Activated CD8-positive, alpha-beta T cell treated with anti-CD3 and anti-CD28 coated beads, Interleukin-2, amount 10 ng/mL, durations not matched to agents 7 days and 5 days (primary cell): ENCODE measurements at regions not wholly inside any gene's neighbourhood (a gene's known extent, or its start where the extent isn't known, plus 50 kb on each side); places are given as distances from the start of the nearest gene placed in this dataset.
"Not testable (repeated sequence)": the region's sequence is repeated elsewhere in the genome, so short reads cannot be mapped to it uniquely, and the experiment has no call there.

ENCODE experiments used
- ATAC-seq: fragments of 150-1000 bp; cut with Tn5 transposase; one replicate; pipeline ENCODE4 v1.10.0; 2021; ENCODE audit warnings: moderate library complexity
- CTCF ChIA-PET: fragments of 350-600 bp; sonication (Branson Sonifier 250); formaldehyde crosslinking; loops from one replicate; lab custom pipeline; 2021; ENCODE audit warnings: antibody characterized with exemption; lab: Charles Lee
- POLR2A ChIA-PET: fragments of 350-600 bp; sonication (Branson Sonifier 250); formaldehyde crosslinking; loops from one replicate; lab custom pipeline; 2021; ENCODE audit warnings: antibody characterized with exemption; lab: Charles Lee
- DNase-seq: peaks from one replicate; pipeline ENCODE4 v3.0.0-alpha.2; 2020
- H3K27ac Mint-ChIP-seq: one replicate; pipeline ENCODE4 v1.8.0; 2021; ENCODE audit warnings: mild to moderate bottlenecking, mixed read lengths
- H3K27me3 Mint-ChIP-seq: one replicate; pipeline ENCODE4 v1.8.0; 2021; ENCODE audit warnings: low read depth, mixed read lengths
- H3K36me3 Mint-ChIP-seq: one replicate; pipeline ENCODE4 v1.8.0; 2021; ENCODE audit warnings: low read depth, mixed read lengths
- H3K4me1 Mint-ChIP-seq: one replicate; pipeline ENCODE4 v1.8.0; 2021; ENCODE audit warnings: low read depth, mixed read lengths
- H3K4me3 Mint-ChIP-seq: one replicate; pipeline ENCODE4 v1.8.0; 2021; ENCODE audit warnings: mild to moderate bottlenecking, mixed read lengths
- H3K9me3 Mint-ChIP-seq: one replicate; pipeline ENCODE4 v1.8.0; 2022; ENCODE audit warnings: mixed read lengths; ENCODE audit not compliant: insufficient read depth

- POLR2A ChIA-PET: no interaction called here
- H3K4me1 Mint-ChIP-seq: no peaks in the 10 kb centered on the region
- H3K36me3 Mint-ChIP-seq: no peaks in the 10 kb centered on the region
- H3K9me3 Mint-ChIP-seq: no peaks in the 10 kb centered on the region
- CTCF ChIA-PET: interaction anchor here (1.0 kb wide), 1 partner anchor 211 kb away, joined by 3 read pairs; no protein-coding TSS in a partner anchor
- no peaks in the 10 kb centered on the region for H3K27me3 Mint-ChIP-seq
- H3K27ac Mint-ChIP-seq: no peak overlapping the region
- H3K4me3 Mint-ChIP-seq: no peak overlapping the region
- no peak for DNase-seq
- no peak for ATAC-seq
Measured at GRCh38 chr4:57373991-57374390, 263.8 kb upstream of the IGFBP7 start.

- POLR2A ChIA-PET: no interaction called here
- no peaks in the 10 kb centered on the region for H3K9me3 Mint-ChIP-seq
- ATAC-seq (no peak), DNase-seq (no peak)
- H3K27ac Mint-ChIP-seq: no peak overlapping the region
- CTCF ChIA-PET: no interaction called here
- H3K4me3 Mint-ChIP-seq: no peak overlapping the region
- H3K4me1 Mint-ChIP-seq: no peaks in the 10 kb centered on the region
- no peaks in the 10 kb centered on the region for H3K27me3 Mint-ChIP-seq
- no peaks in the 10 kb centered on the region for H3K36me3 Mint-ChIP-seq
Measured at GRCh38 chr4:57371671-57372070, 261.5 kb upstream of the IGFBP7 start.

- Mint-ChIP-seq H3K4me1 (no peaks in the 10 kb centered on the region), H3K36me3 (no peaks in the 10 kb centered on the region), H3K4me3 (no peak overlapping the region), H3K27me3 (no peaks in the 10 kb centered on the region), H3K9me3 (no peaks in the 10 kb centered on the region), H3K27ac (no peak overlapping the region)
- ChIA-PET POLR2A (no interaction called here), CTCF (no interaction called here)
- ATAC-seq (no peak), DNase-seq (no peak)
Measured at GRCh38 chr4:57370691-57371090, 260.5 kb upstream of the IGFBP7 start.

GRCh38 chr4:57369446-57369845, 259.3 kb upstream of the IGFBP7 start:
- no peak for ATAC-seq
- H3K36me3 Mint-ChIP-seq: no peaks in the 10 kb centered on the region

GRCh38 chr4:57364255-57364654, 254.1 kb upstream of the IGFBP7 start:
- CTCF ChIA-PET: no interaction called here
- Mint-ChIP-seq H3K4me3 (no peak overlapping the region), H3K36me3 (no peaks in the 10 kb centered on the region), H3K9me3 (no peaks in the 10 kb centered on the region), H3K27ac (no peak overlapping the region), H3K4me1 (no peaks in the 10 kb centered on the region), H3K27me3 (no peaks in the 10 kb centered on the region)
- DNase-seq (no peak), ATAC-seq (no peak)
- POLR2A ChIA-PET: no interaction called here

More at GRCh38 chr4:57369446-57369845, 259.3 kb upstream of the IGFBP7 start:
- ChIA-PET POLR2A (no interaction called here), CTCF (no interaction called here)
- Mint-ChIP-seq H3K4me3 (no peak overlapping the region), H3K27ac (no peak overlapping the region), H3K9me3 (no peaks in the 10 kb centered on the region), H3K4me1 (no peaks in the 10 kb centered on the region), H3K27me3 (no peaks in the 10 kb centered on the region)
- DNase-seq: no peak

GRCh38 chr4:57363346-57363745, 253.2 kb upstream of the IGFBP7 start:
- H3K4me3 Mint-ChIP-seq: no peak overlapping the region
- ATAC-seq: no peak
- no peaks in the 10 kb centered on the region for H3K9me3 Mint-ChIP-seq
- no peaks in the 10 kb centered on the region for H3K36me3 Mint-ChIP-seq
- H3K4me1 Mint-ChIP-seq: no peaks in the 10 kb centered on the region
- no peaks in the 10 kb centered on the region for H3K27me3 Mint-ChIP-seq
- no peak for DNase-seq
- ChIA-PET CTCF (no interaction called here), POLR2A (no interaction called here)
- H3K27ac Mint-ChIP-seq: no peak overlapping the region

GRCh38 chr4:57360681-57361080, 250.5 kb upstream of the IGFBP7 start:
- no peaks in the 10 kb centered on the region for H3K9me3 Mint-ChIP-seq
- POLR2A ChIA-PET: no interaction called here
- no peak overlapping the region for H3K27ac Mint-ChIP-seq

GRCh38 chr4:57355101-57355665, 245.0 kb upstream of the IGFBP7 start:
- Mint-ChIP-seq H3K9me3 (no peaks in the 10 kb centered on the region), H3K27ac (no peak overlapping the region), H3K36me3 (no peaks in the 10 kb centered on the region), H3K4me3 (no peak overlapping the region), H3K4me1 (no peaks in the 10 kb centered on the region), H3K27me3 (no peaks in the 10 kb centered on the region)
- ATAC-seq (no peak), DNase-seq (no peak)
- ChIA-PET POLR2A (no interaction called here), CTCF (no interaction called here)

More at GRCh38 chr4:57360681-57361080, 250.5 kb upstream of the IGFBP7 start:
- Mint-ChIP-seq H3K4me3 (no peak overlapping the region), H3K4me1 (no peaks in the 10 kb centered on the region), H3K36me3 (no peaks in the 10 kb centered on the region), H3K27me3 (no peaks in the 10 kb centered on the region)
- ATAC-seq (no peak), DNase-seq (no peak)
- CTCF ChIA-PET: no interaction called here

GRCh38 chr4:57351731-57352130, 241.5 kb upstream of the IGFBP7 start:
- H3K4me1 Mint-ChIP-seq: no peaks in the 10 kb centered on the region
- CTCF ChIA-PET: no interaction called here
- no peaks in the 10 kb centered on the region for H3K9me3 Mint-ChIP-seq
- no peak overlapping the region for H3K4me3 Mint-ChIP-seq
- no peaks in the 10 kb centered on the region for H3K27me3 Mint-ChIP-seq
- ATAC-seq: no peak
- no peak for DNase-seq
- no peaks in the 10 kb centered on the region for H3K36me3 Mint-ChIP-seq
- POLR2A ChIA-PET: no interaction called here
- no peak overlapping the region for H3K27ac Mint-ChIP-seq

- no peak for ATAC-seq
- CTCF ChIA-PET: no interaction called here
- no peak overlapping the region for H3K27ac Mint-ChIP-seq
- POLR2A ChIA-PET: interaction anchor here (0.7 kb wide), 1 partner anchor 181 kb away, joined by 4 read pairs; no protein-coding TSS in a partner anchor
- no peak for DNase-seq
- H3K36me3 Mint-ChIP-seq: no peaks in the 10 kb centered on the region
- H3K9me3 Mint-ChIP-seq: no peaks in the 10 kb centered on the region
- H3K27me3 Mint-ChIP-seq: no peaks in the 10 kb centered on the region
- no peaks in the 10 kb centered on the region for H3K4me1 Mint-ChIP-seq
- H3K4me3 Mint-ChIP-seq: no peak overlapping the region
Measured at GRCh38 chr4:57344296-57344695, 234.1 kb upstream of the IGFBP7 start.

GRCh38 chr4:57342411-57342810, 232.2 kb upstream of the IGFBP7 start:
- Mint-ChIP-seq H3K36me3 (no peaks in the 10 kb centered on the region), H3K9me3 (no peaks in the 10 kb centered on the region), H3K27ac (no peak overlapping the region), H3K4me1 (no peaks in the 10 kb centered on the region), H3K27me3 (no peaks in the 10 kb centered on the region), H3K4me3 (no peak overlapping the region)
- ChIA-PET POLR2A (no interaction called here), CTCF (no interaction called here)
- no peak for ATAC-seq
- no peak for DNase-seq

GRCh38 chr4:57338861-57339260, 228.7 kb upstream of the IGFBP7 start:
- H3K27me3 Mint-ChIP-seq, H3K4me3 Mint-ChIP-seq, H3K4me1 Mint-ChIP-seq, DNase-seq, H3K9me3 Mint-ChIP-seq, POLR2A ChIA-PET, ATAC-seq, CTCF ChIA-PET, H3K27ac Mint-ChIP-seq, H3K36me3 Mint-ChIP-seq: not testable (repeated sequence)

- Mint-ChIP-seq H3K4me3 (no peak overlapping the region), H3K36me3 (no peaks in the 10 kb centered on the region), H3K4me1 (no peaks in the 10 kb centered on the region), H3K27ac (no peak overlapping the region), H3K27me3 (no peaks in the 10 kb centered on the region), H3K9me3 (no peaks in the 10 kb centered on the region)
- POLR2A ChIA-PET: no interaction called here
- DNase-seq (no peak), ATAC-seq (no peak)
- CTCF ChIA-PET: no interaction called here
Measured at GRCh38 chr4:57333684-57334083, 223.5 kb upstream of the IGFBP7 start.
